MG63 (cell line): ENCODE measurements at regions not wholly inside any gene's neighbourhood (a gene's known extent, or its start where the extent isn't known, plus 50 kb on each side); places are given as distances from the start of the nearest gene placed in this dataset.

Experiments
- DNase-seq: peaks from one replicate; pipeline ENCODE4 v3.0.0-alpha.2; 2020
- H3K27me3 ChIP-seq: fragments of 250-450 bp; sonication (Bioruptor Pico); 2 replicates; pipeline ENCODE4 v1.5.1; 2020; ENCODE audit warnings: mild to moderate bottlenecking, moderate library complexity
- H3K36me3 ChIP-seq: fragments of 250-450 bp; sonication (Bioruptor Pico); 2 replicates; pipeline ENCODE4 v1.5.1; 2020; ENCODE audit warnings: mild to moderate bottlenecking, moderate library complexity
- H3K4me3 ChIP-seq: fragments of 250-450 bp; sonication (Bioruptor Pico); 2 replicates; pipeline ENCODE4 v1.5.1; 2020; ENCODE audit warnings: mild to moderate bottlenecking, moderate library complexity
- H3K9me3 ChIP-seq: fragments of 250-450 bp; sonication (Bioruptor Pico); 2 replicates; pipeline ENCODE4 v1.5.1; 2020; ENCODE audit warnings: mild to moderate bottlenecking, moderate library complexity

GRCh38 chr10:120999868-121000267 is 148.7 kb downstream of the WDR11 start:
- DNase-seq = no peak
- Histone ChIP-seq H3K27me3 (no peaks in the 10 kb centered on the region), H3K9me3 (peaks cover 2% of the 10 kb centered on the region; the same call in 1 of the 2 replicates), H3K4me3 (no peak overlapping the region), H3K36me3 (no peaks in the 10 kb centered on the region)

GRCh38 chr10:121002586-121003205 is 151.5 kb downstream of the WDR11 start:
- DNase-seq = no peak
- Histone ChIP-seq H3K9me3 (peaks cover 5% of the 10 kb centered on the region; the same call in 1 of the 2 replicates), H3K27me3 (no peaks in the 10 kb centered on the region), H3K4me3 (no peak overlapping the region), H3K36me3 (no peaks in the 10 kb centered on the region)

- Histone ChIP-seq H3K4me3 (no peak overlapping the region), H3K9me3 (peaks cover 5% of the 10 kb centered on the region; the same call in 1 of the 2 replicates), H3K27me3 (no peaks in the 10 kb centered on the region), H3K36me3 (no peaks in the 10 kb centered on the region)
- DNase-seq = no peak
Measured at GRCh38 chr10:121005948-121006587, 154.9 kb downstream of the WDR11 start.

- Histone ChIP-seq H3K27me3 (no peaks in the 10 kb centered on the region), H3K9me3 (peaks cover 5% of the 10 kb centered on the region; the same call in 1 of the 2 replicates), H3K36me3 (no peaks in the 10 kb centered on the region), H3K4me3 (no peak overlapping the region)
- DNase-seq = no peak
Measured at GRCh38 chr10:121007264-121007663, 156.1 kb downstream of the WDR11 start.

- no peaks in the 10 kb centered on the region for H3K9me3 ChIP-seq
- no peaks in the 10 kb centered on the region for H3K27me3 ChIP-seq
- no peak for DNase-seq
- no peak overlapping the region for H3K4me3 ChIP-seq
- H3K36me3 ChIP-seq = no peaks in the 10 kb centered on the region
Measured at GRCh38 chr10:121015916-121016315, 164.8 kb downstream of the WDR11 start.

GRCh38 chr10:121024905-121025584 is 173.9 kb downstream of the WDR11 start:
- Histone ChIP-seq H3K4me3 (no peak overlapping the region), H3K27me3 (no peaks in the 10 kb centered on the region), H3K36me3 (no peaks in the 10 kb centered on the region), H3K9me3 (no peaks in the 10 kb centered on the region)
- no peak for DNase-seq

GRCh38 chr10:121025731-121026130 is 174.6 kb downstream of the WDR11 start:
- no peak for DNase-seq
- H3K36me3 ChIP-seq = no peaks in the 10 kb centered on the region
- H3K4me3 ChIP-seq = no peak overlapping the region
- no peaks in the 10 kb centered on the region for H3K27me3 ChIP-seq
- H3K9me3 ChIP-seq = no peaks in the 10 kb centered on the region

- Histone ChIP-seq H3K4me3 (no peak overlapping the region), H3K27me3 (no peaks in the 10 kb centered on the region), H3K36me3 (no peaks in the 10 kb centered on the region), H3K9me3 (no peaks in the 10 kb centered on the region)
- DNase-seq = no peak
Measured at GRCh38 chr10:121027371-121027770, 176.2 kb downstream of the WDR11 start.

- Histone ChIP-seq H3K4me3 (no peak overlapping the region), H3K9me3 (no peaks in the 10 kb centered on the region), H3K27me3 (no peaks in the 10 kb centered on the region), H3K36me3 (no peaks in the 10 kb centered on the region)
- no peak for DNase-seq
Measured at GRCh38 chr10:121032460-121032859, 181.3 kb downstream of the WDR11 start.

GRCh38 chr10:121033366-121033765 is 182.2 kb downstream of the WDR11 start:
- no peak for DNase-seq
- Histone ChIP-seq H3K27me3 (no peaks in the 10 kb centered on the region), H3K36me3 (no peaks in the 10 kb centered on the region), H3K9me3 (no peaks in the 10 kb centered on the region), H3K4me3 (no peak overlapping the region)

- no peak overlapping the region for H3K4me3 ChIP-seq
- no peaks in the 10 kb centered on the region for H3K36me3 ChIP-seq
- H3K27me3 ChIP-seq = no peaks in the 10 kb centered on the region
- H3K9me3 ChIP-seq = no peaks in the 10 kb centered on the region
- no peak for DNase-seq
Measured at GRCh38 chr10:121036431-121036830, 185.3 kb downstream of the WDR11 start.

GRCh38 chr10:121041499-121041898 is 190.3 kb downstream of the WDR11 start:
- Histone ChIP-seq H3K36me3 (no peaks in the 10 kb centered on the region), H3K27me3 (no peaks in the 10 kb centered on the region), H3K9me3 (no peaks in the 10 kb centered on the region), H3K4me3 (no peak overlapping the region)
- DNase-seq = no peak

GRCh38 chr10:121041906-121042305 is 190.7 kb downstream of the WDR11 start:
- H3K9me3 ChIP-seq = no peaks in the 10 kb centered on the region
- no peaks in the 10 kb centered on the region for H3K27me3 ChIP-seq
- no peak for DNase-seq

GRCh38 chr10:121042342-121042741 is 191.2 kb downstream of the WDR11 start:
- Histone ChIP-seq H3K4me3 (no peak overlapping the region), H3K27me3 (no peaks in the 10 kb centered on the region), H3K36me3 (no peaks in the 10 kb centered on the region), H3K9me3 (no peaks in the 10 kb centered on the region)
- DNase-seq = no peak

More at GRCh38 chr10:121041906-121042305, 190.7 kb downstream of the WDR11 start:
- Histone ChIP-seq H3K4me3 (no peak overlapping the region), H3K36me3 (no peaks in the 10 kb centered on the region)

GRCh38 chr10:121043124-121043849 is 192.1 kb downstream of the WDR11 start:
- H3K4me3 ChIP-seq = no peak overlapping the region
- no peaks in the 10 kb centered on the region for H3K27me3 ChIP-seq
- H3K9me3 ChIP-seq = no peaks in the 10 kb centered on the region
- DNase-seq = no peak
- H3K36me3 ChIP-seq = no peaks in the 10 kb centered on the region

- DNase-seq = no peak
- Histone ChIP-seq H3K9me3 (no peaks in the 10 kb centered on the region), H3K27me3 (no peaks in the 10 kb centered on the region), H3K4me3 (no peak overlapping the region), H3K36me3 (no peaks in the 10 kb centered on the region)
Measured at GRCh38 chr10:121048749-121049148, 197.6 kb downstream of the WDR11 start.

GRCh38 chr10:121049489-121049888 is 198.3 kb downstream of the WDR11 start:
- no peak overlapping the region for H3K4me3 ChIP-seq
- no peaks in the 10 kb centered on the region for H3K9me3 ChIP-seq
- no peak for DNase-seq
- H3K27me3 ChIP-seq = no peaks in the 10 kb centered on the region
- H3K36me3 ChIP-seq = no peaks in the 10 kb centered on the region
